ENCODE measurements at regions not wholly inside any gene's neighbourhood (a gene's known extent, or its start where the extent isn't known, plus 50 kb on each side); places are given as distances from the start of the nearest gene placed in this dataset.

GRCh38 chr6:105825210-105825609 lies 260.9 kb upstream of the PRDM1 start:
- POLR2A ChIA-PET: no interaction called here
- H2AFZ ChIP-seq (ENCODE audit: low read depth): no peak overlapping the region

More at GRCh38 chr6:105825210-105825609, 260.9 kb upstream of the PRDM1 start:
- H3K4me3 ChIP-seq (ENCODE audit: low read depth in 2 of 2, low read length in 1 of 2): no peak overlapping the region
- H3K79me2 ChIP-seq (ENCODE audit: insufficient read depth): no peaks in the 10 kb centered on the region
- DNase-seq: no peak
- H3K9ac ChIP-seq: no peak overlapping the region
- H3K4me1 ChIP-seq (ENCODE audit: control insufficient read depth in 1 of 2, insufficient read depth in 2 of 2, low read depth in 1 of 2, low read length in 1 of 2): peaks cover 0 to 3% of the 10 kb centered on the region in 2 experiments; a peak in 1 of 4 replicates
- no peaks in the 10 kb centered on the region for H3K9me2 ChIP-seq
- H3K4me2 ChIP-seq: no peak overlapping the region
- CTCF ChIA-PET: no interaction called here
- no peaks in the 10 kb centered on the region for H4K20me1 ChIP-seq (ENCODE audit: insufficient read depth)
- H3K27me3 ChIP-seq (ENCODE audit: insufficient read depth): no peaks in the 10 kb centered on the region
- peak overlapping the region in 1 of 2 experiments; percentile 63; a peak in 2 of 4 replicates for H3K27ac ChIP-seq (ENCODE audit: low read depth in 2 of 2, low read length in 1 of 2)
- H3K36me3 ChIP-seq (replicated peaks in 1 of 2; ENCODE audit: control insufficient read depth in 1 of 2, insufficient read depth in 2 of 2, low read length in 1 of 2): peaks cover 0 to 3% of the 10 kb centered on the region in 2 experiments
- TF ChIP-seq RAD21 (IDR thresholded peaks at IDR 0.05; ENCODE audit: low read length) (no peak), IRF3 (IDR thresholded peaks at IDR 0.05; ENCODE audit: low read depth, low read length) (no peak), RCOR1 (IDR thresholded peaks at IDR 0.05; ENCODE audit: low read length) (no peak), FOSL2 (IDR thresholded peaks at IDR 0.05; ENCODE audit: borderline replicate concordance, low read depth) (no peak), FOXM1 (IDR thresholded peaks at IDR 0.05; ENCODE audit: low read depth) (no peak), NRF1 (IDR thresholded peaks at IDR 0.05; ENCODE audit: low read depth, low read length) (no peak), SMC3 (IDR thresholded peaks at IDR 0.05; ENCODE audit: low read depth, low read length) (no peak), POLR2AphosphoS5 (IDR thresholded peaks at IDR 0.05; ENCODE audit: low read depth, low read length) (no peak), ZBTB33 (IDR thresholded peaks at IDR 0.05; ENCODE audit: borderline replicate concordance, low read depth) (no peak), JUND (IDR thresholded peaks at IDR 0.05) (no peak), YY1 (IDR thresholded peaks at IDR 0.05; ENCODE audit: low read depth) (no peak), USF1 (IDR thresholded peaks at IDR 0.05; ENCODE audit: borderline replicate concordance, low read depth) (no peak), GATA2 (CRISPR knock-in tag; IDR thresholded peaks at IDR 0.05) (no peak), MAX (IDR thresholded peaks at IDR 0.05; ENCODE audit: low read depth) (no peak), MEF2A (IDR thresholded peaks at IDR 0.05; ENCODE audit: borderline replicate concordance, low read depth) (no peak), TEAD4 (IDR thresholded peaks at IDR 0.05; ENCODE audit: borderline replicate concordance, insufficient read depth) (no peak)
- TF ChIP-seq, protein P1, sequence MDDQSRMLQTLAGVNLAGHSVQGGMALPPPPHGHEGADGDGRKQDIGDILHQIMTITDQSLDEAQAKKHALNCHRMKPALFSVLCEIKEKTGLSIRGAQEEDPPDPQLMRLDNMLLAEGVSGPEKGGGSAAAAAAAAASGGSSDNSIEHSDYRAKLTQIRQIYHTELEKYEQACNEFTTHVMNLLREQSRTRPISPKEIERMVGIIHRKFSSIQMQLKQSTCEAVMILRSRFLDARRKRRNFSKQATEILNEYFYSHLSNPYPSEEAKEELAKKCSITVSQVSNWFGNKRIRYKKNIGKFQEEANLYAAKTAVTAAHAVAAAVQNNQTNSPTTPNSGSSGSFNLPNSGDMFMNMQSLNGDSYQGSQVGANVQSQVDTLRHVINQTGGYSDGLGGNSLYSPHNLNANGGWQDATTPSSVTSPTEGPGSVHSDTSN (IDR thresholded peaks at IDR 0.05): no peak
- TF ChIP-seq, protein P2, sequence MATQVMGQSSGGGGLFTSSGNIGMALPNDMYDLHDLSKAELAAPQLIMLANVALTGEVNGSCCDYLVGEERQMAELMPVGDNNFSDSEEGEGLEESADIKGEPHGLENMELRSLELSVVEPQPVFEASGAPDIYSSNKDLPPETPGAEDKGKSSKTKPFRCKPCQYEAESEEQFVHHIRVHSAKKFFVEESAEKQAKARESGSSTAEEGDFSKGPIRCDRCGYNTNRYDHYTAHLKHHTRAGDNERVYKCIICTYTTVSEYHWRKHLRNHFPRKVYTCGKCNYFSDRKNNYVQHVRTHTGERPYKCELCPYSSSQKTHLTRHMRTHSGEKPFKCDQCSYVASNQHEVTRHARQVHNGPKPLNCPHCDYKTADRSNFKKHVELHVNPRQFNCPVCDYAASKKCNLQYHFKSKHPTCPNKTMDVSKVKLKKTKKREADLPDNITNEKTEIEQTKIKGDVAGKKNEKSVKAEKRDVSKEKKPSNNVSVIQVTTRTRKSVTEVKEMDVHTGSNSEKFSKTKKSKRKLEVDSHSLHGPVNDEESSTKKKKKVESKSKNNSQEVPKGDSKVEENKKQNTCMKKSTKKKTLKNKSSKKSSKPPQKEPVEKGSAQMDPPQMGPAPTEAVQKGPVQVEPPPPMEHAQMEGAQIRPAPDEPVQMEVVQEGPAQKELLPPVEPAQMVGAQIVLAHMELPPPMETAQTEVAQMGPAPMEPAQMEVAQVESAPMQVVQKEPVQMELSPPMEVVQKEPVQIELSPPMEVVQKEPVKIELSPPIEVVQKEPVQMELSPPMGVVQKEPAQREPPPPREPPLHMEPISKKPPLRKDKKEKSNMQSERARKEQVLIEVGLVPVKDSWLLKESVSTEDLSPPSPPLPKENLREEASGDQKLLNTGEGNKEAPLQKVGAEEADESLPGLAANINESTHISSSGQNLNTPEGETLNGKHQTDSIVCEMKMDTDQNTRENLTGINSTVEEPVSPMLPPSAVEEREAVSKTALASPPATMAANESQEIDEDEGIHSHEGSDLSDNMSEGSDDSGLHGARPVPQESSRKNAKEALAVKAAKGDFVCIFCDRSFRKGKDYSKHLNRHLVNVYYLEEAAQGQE (IDR thresholded peaks at IDR 0.05; ENCODE audit: low read depth, low read length): no peak
- WGBS (ENCODE audit: low lambda C conversion rate): 3% methylated on average over 1 of the region's 1 CpG
- H3F3A ChIP-seq (replicated peaks; ENCODE audit: insufficient read depth): peaks cover 13% of the 10 kb centered on the region
- H3K9me3 ChIP-seq: peaks cover 14% of the 10 kb centered on the region; the same call in 1 of the 2 replicates
